Astrocyte (in vitro differentiated cells and primary cell): ENCODE measurements at regions not wholly inside any gene's neighbourhood (a gene's known extent, or its start where the extent isn't known, plus 50 kb on each side); places are given as distances from the start of the nearest gene placed in this dataset.

ENCODE experiments used
- EZH2 ChIP-seq: IDR thresholded peaks from 2 replicates; pipeline ENCODE4 v1.6.1; 2012; ENCODE audit warnings: mild to moderate bottlenecking, low read length, inconsistent platforms; ENCODE audit not compliant: insufficient read depth
- TF ChIP-seq, protein P1 (sequence below): IDR thresholded peaks from 2 replicates; pipeline ENCODE4 v1.5.1; 2011; ENCODE audit warnings: low read depth, mild to moderate bottlenecking, inconsistent platforms, low read length, moderate library complexity; ENCODE audit not compliant: insufficient read depth

DNA sequence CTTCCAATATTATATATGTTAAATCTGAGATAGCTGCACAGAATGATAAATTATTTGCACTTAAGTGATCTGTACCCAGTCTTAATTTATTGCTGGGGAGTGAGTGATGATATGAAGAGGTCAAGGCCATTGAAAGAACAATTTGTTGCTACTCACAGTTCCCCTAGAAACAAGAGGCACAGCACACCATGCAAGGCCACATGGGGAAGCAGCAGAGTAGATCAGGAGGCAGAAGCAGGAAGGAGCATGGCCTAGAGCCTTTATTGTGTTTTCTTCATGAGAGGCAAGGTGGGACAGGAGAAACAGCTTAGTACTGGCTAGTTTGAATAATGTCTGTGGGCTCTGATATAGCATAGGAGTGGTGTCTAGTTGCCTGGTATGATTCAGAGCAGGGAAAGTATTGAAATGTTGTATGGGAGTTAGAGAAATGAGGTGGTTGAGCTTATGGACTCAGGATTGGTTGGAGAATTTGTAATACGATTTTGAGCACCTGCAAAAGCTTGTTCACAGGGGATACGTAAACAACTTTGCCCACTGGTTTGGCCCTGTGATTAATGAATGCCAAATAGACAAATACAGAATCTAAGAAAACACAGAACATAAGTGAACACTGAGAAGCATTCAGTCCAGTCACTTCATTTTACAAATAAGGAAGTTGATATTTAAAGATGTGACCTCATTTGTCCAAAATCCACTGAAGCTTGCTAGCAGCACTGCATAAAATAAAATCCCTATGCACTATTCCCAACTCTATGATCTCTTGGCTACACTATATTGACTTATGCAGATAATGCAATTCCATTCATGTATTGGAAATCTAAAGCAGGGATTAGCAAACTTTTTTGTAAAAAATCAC is 71.7 kb downstream of the TMCO5A start:
- TF ChIP-seq, protein P1, sequence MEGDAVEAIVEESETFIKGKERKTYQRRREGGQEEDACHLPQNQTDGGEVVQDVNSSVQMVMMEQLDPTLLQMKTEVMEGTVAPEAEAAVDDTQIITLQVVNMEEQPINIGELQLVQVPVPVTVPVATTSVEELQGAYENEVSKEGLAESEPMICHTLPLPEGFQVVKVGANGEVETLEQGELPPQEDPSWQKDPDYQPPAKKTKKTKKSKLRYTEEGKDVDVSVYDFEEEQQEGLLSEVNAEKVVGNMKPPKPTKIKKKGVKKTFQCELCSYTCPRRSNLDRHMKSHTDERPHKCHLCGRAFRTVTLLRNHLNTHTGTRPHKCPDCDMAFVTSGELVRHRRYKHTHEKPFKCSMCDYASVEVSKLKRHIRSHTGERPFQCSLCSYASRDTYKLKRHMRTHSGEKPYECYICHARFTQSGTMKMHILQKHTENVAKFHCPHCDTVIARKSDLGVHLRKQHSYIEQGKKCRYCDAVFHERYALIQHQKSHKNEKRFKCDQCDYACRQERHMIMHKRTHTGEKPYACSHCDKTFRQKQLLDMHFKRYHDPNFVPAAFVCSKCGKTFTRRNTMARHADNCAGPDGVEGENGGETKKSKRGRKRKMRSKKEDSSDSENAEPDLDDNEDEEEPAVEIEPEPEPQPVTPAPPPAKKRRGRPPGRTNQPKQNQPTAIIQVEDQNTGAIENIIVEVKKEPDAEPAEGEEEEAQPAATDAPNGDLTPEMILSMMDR, result no peak
- TF ChIP-seq EZH2, result no peak
